Naive thymus-derived CD8-positive, alpha-beta T cell (primary cell): ENCODE measurements at regions not wholly inside any gene's neighbourhood (a gene's known extent, or its start where the extent isn't known, plus 50 kb on each side); places are given as distances from the start of the nearest gene placed in this dataset.

Source experiments
- ATAC-seq, 2 donors: fragments of 150-1000 bp; cut with Tn5 transposase in 1 of 2; sonication (Bioruptor Pico), chemical (Tn5 transposase) in 1 of 2; 1 replicate in 1 of 2; 2 replicates in 1 of 2; pipeline ENCODE4 v1.10.0; 2021; ENCODE audit warnings: mild to moderate bottlenecking in 2 of 2, moderate library complexity in 2 of 2
- POLR2A ChIA-PET: fragments of 350-600 bp; sonication (Branson Sonifier 250); formaldehyde crosslinking; loops from one replicate; lab custom pipeline; 2021; ENCODE audit warnings: antibody characterized with exemption; lab: Charles Lee
- DNase-seq, 10 donors: peaks; one replicate each; pipeline versions ENCODE4 v3.0.0 to v3.0.0-alpha.2; 2020 to 2022
- H3K27ac Mint-ChIP-seq, 10 donors: one replicate each; pipeline ENCODE4 v1.8.0; 2020 to 2022; ENCODE audit warnings: mild to moderate bottlenecking in 10 of 10, mixed read lengths in 10 of 10, moderate library complexity in 4 of 10, inconsistent platforms in 1 of 10
- H3K27me3 Mint-ChIP-seq, 5 donors: one replicate each; pipeline ENCODE4 v1.8.0; 2021 to 2022; ENCODE audit warnings: mixed read lengths in 5 of 5
- H3K36me3 Mint-ChIP-seq, 3 donors: one replicate each; pipeline ENCODE4 v1.8.0; 2020 to 2022; ENCODE audit warnings: mixed read lengths in 3 of 3, mild to moderate bottlenecking in 2 of 3, inconsistent platforms in 1 of 3
- H3K4me1 Mint-ChIP-seq, 4 donors: one replicate each; pipeline ENCODE4 v1.8.0; 2021 to 2022; ENCODE audit warnings: mixed read lengths in 4 of 4
- H3K4me3 Mint-ChIP-seq, 10 donors: one replicate each; pipeline ENCODE4 v1.8.0; 2020 to 2022; ENCODE audit warnings: mild to moderate bottlenecking in 10 of 10, mixed read lengths in 10 of 10, moderate library complexity in 6 of 10, inconsistent platforms in 1 of 10
- H3K9me3 Mint-ChIP-seq, 9 donors: one replicate each; pipeline ENCODE4 v1.8.0; 2020 to 2022; ENCODE audit warnings: mixed read lengths in 9 of 9, mild to moderate bottlenecking in 3 of 9, inconsistent platforms in 1 of 9, moderate library complexity in 1 of 9

- Mint-ChIP-seq H3K36me3 (no peaks in the 10 kb centered on the region), H3K4me1 (peaks cover 4 to 9% (median 9%) of the 10 kb centered on the region in 4 donors), H3K27ac (peak overlapping the region in 2 of 10 donors; percentile 27 to 53), H3K4me3 (peak overlapping the region; percentile 63 to 89 (median 83)), H3K9me3 (no peaks in the 10 kb centered on the region), H3K27me3 (peaks cover 28 to 74% (median 52%) of the 10 kb centered on the region in 5 donors)
- peak in 3 of 10 donors; percentile 2 to 9 (median 7) for DNase-seq
- peak in 1 of 2 donors; percentile 10 for ATAC-seq
- POLR2A ChIA-PET, result no interaction called here
Observed at GRCh38 chr6:56842686-56843475, 112.0 kb upstream of the BEND6 start.

GRCh38 chr6:56841751-56842150, 113.2 kb upstream of the BEND6 start:
- Mint-ChIP-seq H3K27me3 (peaks cover 29 to 74% (median 53%) of the 10 kb centered on the region in 5 donors), H3K4me3 (no peak overlapping the region), H3K9me3 (no peaks in the 10 kb centered on the region), H3K27ac (no peak overlapping the region), H3K36me3 (peaks cover 0 to 4% (median 0%) of the 10 kb centered on the region in 3 donors), H3K4me1 (peaks cover 4 to 9% (median 9%) of the 10 kb centered on the region in 4 donors)
- POLR2A ChIA-PET, result no interaction called here
- ATAC-seq (no peak), DNase-seq (no peak)

- POLR2A ChIA-PET, result no interaction called here
- Mint-ChIP-seq H3K27ac (no peak overlapping the region), H3K4me3 (no peak overlapping the region)
Observed at GRCh38 chr6:56841381-56841749, 113.5 kb upstream of the BEND6 start.

GRCh38 chr6:56840467-56841380, 114.2 kb upstream of the BEND6 start:
- Mint-ChIP-seq H3K27me3 (peaks cover 29 to 65% (median 51%) of the 10 kb centered on the region in 5 donors), H3K4me3 (no peak overlapping the region), H3K36me3 (peaks cover 0 to 4% (median 0%) of the 10 kb centered on the region in 3 donors), H3K4me1 (peaks cover 4 to 9% (median 9%) of the 10 kb centered on the region in 4 donors), H3K9me3 (no peaks in the 10 kb centered on the region), H3K27ac (no peak overlapping the region)
- DNase-seq, result no peak
- POLR2A ChIA-PET, result no interaction called here
- no peak for ATAC-seq

More at GRCh38 chr6:56841381-56841749, 113.5 kb upstream of the BEND6 start:
- DNase-seq, result no peak
- peaks cover 4 to 9% (median 9%) of the 10 kb centered on the region in 4 donors for H3K4me1 Mint-ChIP-seq
- ATAC-seq, result no peak
- no peaks in the 10 kb centered on the region for H3K9me3 Mint-ChIP-seq
- H3K36me3 Mint-ChIP-seq, result peaks cover 0 to 4% (median 0%) of the 10 kb centered on the region in 3 donors
- peaks cover 29 to 70% (median 51%) of the 10 kb centered on the region in 5 donors for H3K27me3 Mint-ChIP-seq

GRCh38 chr6:56839533-56840183, 115.2 kb upstream of the BEND6 start:
- ATAC-seq (no peak), DNase-seq (no peak)
- peaks cover 4 to 9% (median 9%) of the 10 kb centered on the region in 4 donors for H3K4me1 Mint-ChIP-seq
- H3K36me3 Mint-ChIP-seq, result peaks cover 0 to 4% (median 0%) of the 10 kb centered on the region in 3 donors
- no peak overlapping the region for H3K27ac Mint-ChIP-seq
- peaks cover 25 to 68% (median 46%) of the 10 kb centered on the region in 5 donors for H3K27me3 Mint-ChIP-seq
- H3K4me3 Mint-ChIP-seq, result no peak overlapping the region
- POLR2A ChIA-PET, result no interaction called here
- no peaks in the 10 kb centered on the region for H3K9me3 Mint-ChIP-seq

- ATAC-seq (no peak), DNase-seq (no peak)
- H3K4me3 Mint-ChIP-seq, result no peak overlapping the region
- H3K27me3 Mint-ChIP-seq, result peaks cover 25 to 72% (median 43%) of the 10 kb centered on the region in 5 donors
- H3K36me3 Mint-ChIP-seq, result peaks cover 0 to 4% (median 0%) of the 10 kb centered on the region in 3 donors
- no peak overlapping the region for H3K27ac Mint-ChIP-seq
- POLR2A ChIA-PET, result no interaction called here
- H3K9me3 Mint-ChIP-seq, result no peaks in the 10 kb centered on the region
- H3K4me1 Mint-ChIP-seq, result peaks cover 4 to 9% (median 8%) of the 10 kb centered on the region in 4 donors
Observed at GRCh38 chr6:56838965-56839364, 115.9 kb upstream of the BEND6 start.

GRCh38 chr6:56838016-56838555, 116.8 kb upstream of the BEND6 start:
- POLR2A ChIA-PET, result no interaction called here
- DNase-seq, result no peak
- Mint-ChIP-seq H3K27ac (no peak overlapping the region), H3K4me3 (no peak overlapping the region), H3K36me3 (peaks cover 0 to 4% (median 0%) of the 10 kb centered on the region in 3 donors), H3K27me3 (peaks cover 25 to 69% (median 42%) of the 10 kb centered on the region in 5 donors), H3K9me3 (no peaks in the 10 kb centered on the region), H3K4me1 (peaks cover 4 to 7% (median 7%) of the 10 kb centered on the region in 4 donors)
- no peak for ATAC-seq

- POLR2A ChIA-PET, result no interaction called here
- peaks cover 20 to 62% (median 35%) of the 10 kb centered on the region in 5 donors for H3K27me3 Mint-ChIP-seq
- H3K4me3 Mint-ChIP-seq, result no peak overlapping the region
- H3K27ac Mint-ChIP-seq, result no peak overlapping the region
- no peaks in the 10 kb centered on the region for H3K9me3 Mint-ChIP-seq
- ATAC-seq, result no peak
- H3K36me3 Mint-ChIP-seq, result peaks cover 0 to 4% (median 0%) of the 10 kb centered on the region in 3 donors
- no peak for DNase-seq
- peaks cover 0 to under 1% (median under 1%) of the 10 kb centered on the region in 4 donors for H3K4me1 Mint-ChIP-seq
Observed at GRCh38 chr6:56837322-56837894, 117.5 kb upstream of the BEND6 start.

- Mint-ChIP-seq H3K4me1 (no peaks in the 10 kb centered on the region), H3K27me3 (peaks cover 15 to 44% (median 28%) of the 10 kb centered on the region in 5 donors), H3K4me3 (no peak overlapping the region), H3K36me3 (peaks cover 0 to 4% (median 0%) of the 10 kb centered on the region in 3 donors), H3K27ac (no peak overlapping the region), H3K9me3 (no peaks in the 10 kb centered on the region)
- no peak for DNase-seq
- POLR2A ChIA-PET, result no interaction called here
- ATAC-seq, result no peak
Observed at GRCh38 chr6:56835612-56836011, 119.3 kb upstream of the BEND6 start.

GRCh38 chr6:56833873-56834272, 121.0 kb upstream of the BEND6 start:
- Mint-ChIP-seq H3K4me3 (no peak overlapping the region), H3K27ac (peak overlapping the region in 1 of 10 donors; percentile 6), H3K9me3 (no peaks in the 10 kb centered on the region), H3K4me1 (no peaks in the 10 kb centered on the region), H3K36me3 (peaks cover 0 to 4% (median 0%) of the 10 kb centered on the region in 3 donors), H3K27me3 (peaks cover 15 to 36% (median 19%) of the 10 kb centered on the region in 5 donors)
- ATAC-seq (no peak), DNase-seq (no peak)
- POLR2A ChIA-PET, result no interaction called here

- DNase-seq, result no peak
Observed at GRCh38 chr6:56833127-56833791, 121.6 kb upstream of the BEND6 start.

More at GRCh38 chr6:56833127-56833791, 121.6 kb upstream of the BEND6 start:
- Mint-ChIP-seq H3K4me1 (no peaks in the 10 kb centered on the region), H3K36me3 (peaks cover 0 to 4% (median 0%) of the 10 kb centered on the region in 3 donors), H3K27me3 (peaks cover 11 to 30% (median 15%) of the 10 kb centered on the region in 5 donors), H3K9me3 (no peaks in the 10 kb centered on the region), H3K4me3 (no peak overlapping the region), H3K27ac (no peak overlapping the region)
- no peak for ATAC-seq
- POLR2A ChIA-PET, result no interaction called here
